ENCODE measurements at regions not wholly inside any gene's neighbourhood (a gene's known extent, or its start where the extent isn't known, plus 50 kb on each side); places are given as distances from the start of the nearest gene placed in this dataset.
"Not testable (repeated sequence)": the region's sequence is repeated elsewhere in the genome, so short reads cannot be mapped to it uniquely, and the experiment has no call there.

DNA sequence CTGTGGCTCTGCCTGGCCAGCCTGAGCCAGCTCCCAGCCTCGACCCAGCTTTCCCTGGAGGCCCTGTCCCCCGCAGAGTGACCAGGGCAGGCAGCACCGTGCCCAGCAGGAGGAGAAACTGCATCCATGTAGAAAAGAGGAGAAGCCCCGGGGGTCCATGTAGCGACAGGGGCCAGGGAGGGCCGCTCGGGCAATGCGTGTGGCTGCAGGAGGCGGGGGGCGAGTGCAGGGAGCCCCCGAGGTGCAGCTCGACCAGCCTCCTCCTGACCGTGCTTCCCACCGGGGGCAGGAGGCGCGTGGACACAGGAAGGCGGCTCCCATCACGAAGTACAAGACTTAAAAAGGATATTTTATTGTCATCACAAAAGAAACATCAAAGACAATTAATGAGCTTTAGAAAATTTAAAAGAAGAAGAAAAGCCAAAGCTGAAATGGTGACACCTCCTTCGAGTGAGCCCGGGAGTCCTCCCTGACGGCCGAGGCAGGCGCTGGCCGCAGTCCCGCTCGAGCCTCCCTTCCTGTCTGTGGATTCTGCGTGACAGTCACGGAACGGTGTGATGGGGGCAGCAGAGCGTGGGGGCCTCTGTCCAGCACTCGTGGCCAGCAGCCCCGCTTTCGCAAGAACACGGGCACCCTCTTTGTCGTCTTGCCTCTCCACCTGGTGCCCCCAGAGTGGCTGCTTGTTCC is 93.9 kb downstream of the TMEM121 start:
- TF ChIP-seq, protein P1, sequence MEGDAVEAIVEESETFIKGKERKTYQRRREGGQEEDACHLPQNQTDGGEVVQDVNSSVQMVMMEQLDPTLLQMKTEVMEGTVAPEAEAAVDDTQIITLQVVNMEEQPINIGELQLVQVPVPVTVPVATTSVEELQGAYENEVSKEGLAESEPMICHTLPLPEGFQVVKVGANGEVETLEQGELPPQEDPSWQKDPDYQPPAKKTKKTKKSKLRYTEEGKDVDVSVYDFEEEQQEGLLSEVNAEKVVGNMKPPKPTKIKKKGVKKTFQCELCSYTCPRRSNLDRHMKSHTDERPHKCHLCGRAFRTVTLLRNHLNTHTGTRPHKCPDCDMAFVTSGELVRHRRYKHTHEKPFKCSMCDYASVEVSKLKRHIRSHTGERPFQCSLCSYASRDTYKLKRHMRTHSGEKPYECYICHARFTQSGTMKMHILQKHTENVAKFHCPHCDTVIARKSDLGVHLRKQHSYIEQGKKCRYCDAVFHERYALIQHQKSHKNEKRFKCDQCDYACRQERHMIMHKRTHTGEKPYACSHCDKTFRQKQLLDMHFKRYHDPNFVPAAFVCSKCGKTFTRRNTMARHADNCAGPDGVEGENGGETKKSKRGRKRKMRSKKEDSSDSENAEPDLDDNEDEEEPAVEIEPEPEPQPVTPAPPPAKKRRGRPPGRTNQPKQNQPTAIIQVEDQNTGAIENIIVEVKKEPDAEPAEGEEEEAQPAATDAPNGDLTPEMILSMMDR (conservative IDR thresholded peaks at IDR 0.05; ENCODE audit: low read depth in 2 of 2): not testable (repeated sequence)
- TF ChIP-seq POLR2AphosphoS5 (IDR thresholded peaks at IDR 0.05; ENCODE audit: low read depth): not testable (repeated sequence)
